ENCODE measurements at regions not wholly inside any gene's neighbourhood (a gene's known extent, or its start where the extent isn't known, plus 50 kb on each side); places are given as distances from the start of the nearest gene placed in this dataset.
"Not testable (repeated sequence)": the region's sequence is repeated elsewhere in the genome, so short reads cannot be mapped to it uniquely, and the experiment has no call there.

- Histone ChIP-seq H3K9me2 (replicated peaks; ENCODE audit: low read depth, low read length) (no peaks in the 10 kb centered on the region), H3K4me3 (ENCODE audit: low read length, poor library complexity, severe bottlenecking) (no peak overlapping the region), H3K4me2 (ENCODE audit: low read depth, low read length, poor library complexity, severe bottlenecking) (no peak overlapping the region), H3K79me2 (ENCODE audit: insufficient read depth, low read length) (no peaks in the 10 kb centered on the region), H3K9me3 (ENCODE audit: insufficient read depth, low read depth, low read length) (peaks cover 15% of the 10 kb centered on the region), H2AFZ (ENCODE audit: low read length) (no peak overlapping the region), H3K27me3 (ENCODE audit: insufficient read depth, low read length, poor library complexity, severe bottlenecking) (no peaks in the 10 kb centered on the region), H3K4me1 (ENCODE audit: insufficient read depth, low read length, poor library complexity, severe bottlenecking) (no peaks in the 10 kb centered on the region), H4K20me1 (ENCODE audit: insufficient read depth, low read length, poor library complexity, severe bottlenecking) (no peaks in the 10 kb centered on the region), H3K9ac (ENCODE audit: low read depth, low read length, poor library complexity, severe bottlenecking) (no peak overlapping the region), H3F3A (ENCODE audit: low read depth) (no peaks in the 10 kb centered on the region), H3K36me3 (ENCODE audit: insufficient read depth, low read length) (no peaks in the 10 kb centered on the region)
- TF ChIP-seq EZH2phosphoT487 (IDR thresholded peaks at IDR 0.05; ENCODE audit: borderline replicate concordance): no peak
- TF ChIP-seq CTCF (conservative IDR thresholded peaks at IDR 0.05; ENCODE audit: low read length): no peak
Observed at GRCh38 chr11:71171576-71171975, 80.8 kb downstream of the SHANK2 start.

GRCh38 chr11:71170624-71171423 is 81.6 kb downstream of the SHANK2 start:
- no peak for TF ChIP-seq CTCF (conservative IDR thresholded peaks at IDR 0.05; ENCODE audit: low read length)
- no peak for TF ChIP-seq EZH2phosphoT487 (IDR thresholded peaks at IDR 0.05; ENCODE audit: borderline replicate concordance)
- Histone ChIP-seq H3K36me3 (ENCODE audit: insufficient read depth, low read length) (no peaks in the 10 kb centered on the region), H3K9ac (ENCODE audit: low read depth, low read length, poor library complexity, severe bottlenecking) (no peak overlapping the region), H3F3A (ENCODE audit: low read depth) (no peaks in the 10 kb centered on the region), H3K27me3 (ENCODE audit: insufficient read depth, low read length, poor library complexity, severe bottlenecking) (no peaks in the 10 kb centered on the region), H3K4me3 (ENCODE audit: low read length, poor library complexity, severe bottlenecking) (no peak overlapping the region), H4K20me1 (ENCODE audit: insufficient read depth, low read length, poor library complexity, severe bottlenecking) (no peaks in the 10 kb centered on the region), H3K9me2 (replicated peaks; ENCODE audit: low read depth, low read length) (no peaks in the 10 kb centered on the region), H3K79me2 (ENCODE audit: insufficient read depth, low read length) (no peaks in the 10 kb centered on the region), H3K4me1 (ENCODE audit: insufficient read depth, low read length, poor library complexity, severe bottlenecking) (no peaks in the 10 kb centered on the region), H3K9me3 (ENCODE audit: insufficient read depth, low read depth, low read length) (peaks cover 12% of the 10 kb centered on the region; the same call in 1 of the 2 replicates), H3K4me2 (ENCODE audit: low read depth, low read length, poor library complexity, severe bottlenecking) (no peak overlapping the region), H2AFZ (ENCODE audit: low read length) (no peak overlapping the region)

GRCh38 chr11:71169313-71169712 is 83.1 kb downstream of the SHANK2 start:
- H2AFZ ChIP-seq (ENCODE audit: low read length): no peak overlapping the region
- no peaks in the 10 kb centered on the region for H3F3A ChIP-seq (ENCODE audit: low read depth)
- no peaks in the 10 kb centered on the region for H3K36me3 ChIP-seq (ENCODE audit: insufficient read depth, low read length)
- H3K9me2 ChIP-seq (replicated peaks; ENCODE audit: low read depth, low read length): no peaks in the 10 kb centered on the region
- H3K9me3 ChIP-seq (ENCODE audit: insufficient read depth, low read depth, low read length): peaks cover 12% of the 10 kb centered on the region; the same call in 1 of the 2 replicates
- no peak overlapping the region for H3K4me3 ChIP-seq (ENCODE audit: low read length, poor library complexity, severe bottlenecking)
- no peaks in the 10 kb centered on the region for H3K27me3 ChIP-seq (ENCODE audit: insufficient read depth, low read length, poor library complexity, severe bottlenecking)
- no peaks in the 10 kb centered on the region for H4K20me1 ChIP-seq (ENCODE audit: insufficient read depth, low read length, poor library complexity, severe bottlenecking)
- H3K9ac ChIP-seq (ENCODE audit: low read depth, low read length, poor library complexity, severe bottlenecking): no peak overlapping the region
- no peak overlapping the region for H3K4me2 ChIP-seq (ENCODE audit: low read depth, low read length, poor library complexity, severe bottlenecking)
- no peaks in the 10 kb centered on the region for H3K79me2 ChIP-seq (ENCODE audit: insufficient read depth, low read length)
- TF ChIP-seq EZH2phosphoT487 (IDR thresholded peaks at IDR 0.05; ENCODE audit: borderline replicate concordance) (no peak), CTCF (conservative IDR thresholded peaks at IDR 0.05; ENCODE audit: low read length) (no peak)
- H3K4me1 ChIP-seq (ENCODE audit: insufficient read depth, low read length, poor library complexity, severe bottlenecking): no peaks in the 10 kb centered on the region

- not testable (repeated sequence) for H3K4me1 ChIP-seq (ENCODE audit: insufficient read depth, low read length, poor library complexity, severe bottlenecking); H3K36me3 ChIP-seq (ENCODE audit: insufficient read depth, low read length); H2AFZ ChIP-seq (ENCODE audit: low read length); H3F3A ChIP-seq (ENCODE audit: low read depth); H4K20me1 ChIP-seq (ENCODE audit: insufficient read depth, low read length, poor library complexity, severe bottlenecking); H3K9me2 ChIP-seq (replicated peaks; ENCODE audit: low read depth, low read length); H3K4me3 ChIP-seq (ENCODE audit: low read length, poor library complexity, severe bottlenecking); H3K27me3 ChIP-seq (ENCODE audit: insufficient read depth, low read length, poor library complexity, severe bottlenecking); H3K9me3 ChIP-seq (ENCODE audit: insufficient read depth, low read depth, low read length); H3K9ac ChIP-seq (ENCODE audit: low read depth, low read length, poor library complexity, severe bottlenecking); H3K79me2 ChIP-seq (ENCODE audit: insufficient read depth, low read length); H3K4me2 ChIP-seq (ENCODE audit: low read depth, low read length, poor library complexity, severe bottlenecking)
Observed at GRCh38 chr11:71167814-71168213, 84.6 kb downstream of the SHANK2 start.
